IPS-NIHi7 (cell line): ENCODE measurements at regions not wholly inside any gene's neighbourhood (a gene's known extent, or its start where the extent isn't known, plus 50 kb on each side); places are given as distances from the start of the nearest gene placed in this dataset.
"Not testable (repeated sequence)": the region's sequence is repeated elsewhere in the genome, so short reads cannot be mapped to it uniquely, and the experiment has no call there.

Source experiments
- DNase-seq: peaks from one replicate; pipeline ENCODE4 v3.0.0; 2012; ENCODE audit warnings: mixed read lengths; ENCODE audit errors: extremely low spot score

GRCh38 chr20:17836303-17836861 is 132.2 kb downstream of the SNX5 start:
- DNase-seq, result no peak

- DNase-seq, result no peak
Observed at GRCh38 chr20:17835934-17836300, 132.7 kb downstream of the SNX5 start.

GRCh38 chr20:17835240-17835933 is 133.2 kb downstream of the SNX5 start:
- DNase-seq, result no peak

GRCh38 chr20:17834804-17835203 is 133.8 kb downstream of the SNX5 start:
- no peak for DNase-seq

GRCh38 chr20:17833036-17833674 is 133.4 kb downstream of the BANF2 start:
- DNase-seq, result no peak

GRCh38 chr20:17832236-17832915 is 132.6 kb downstream of the BANF2 start:
- DNase-seq, result no peak

- DNase-seq, result no peak
Observed at GRCh38 chr20:17828598-17829144, 128.9 kb downstream of the BANF2 start.

GRCh38 chr20:17827759-17828559 is 128.2 kb downstream of the BANF2 start:
- DNase-seq, result no peak

GRCh38 chr20:17827079-17827478 is 127.3 kb downstream of the BANF2 start:
- no peak for DNase-seq

GRCh38 chr20:17825960-17826843 is 126.4 kb downstream of the BANF2 start:
- DNase-seq, result no peak

GRCh38 chr20:17825252-17825959 is 125.6 kb downstream of the BANF2 start:
- no peak for DNase-seq

- DNase-seq, result no peak
Observed at GRCh38 chr20:17824676-17825251, 125.0 kb downstream of the BANF2 start.

GRCh38 chr20:17823409-17824144 is 123.8 kb downstream of the BANF2 start:
- DNase-seq, result no peak

GRCh38 chr20:17822540-17823408 is 123.0 kb downstream of the BANF2 start:
- no peak for DNase-seq

GRCh38 chr20:17822039-17822438 is 122.3 kb downstream of the BANF2 start:
- DNase-seq, result no peak

GRCh38 chr20:17821606-17822005 is 121.8 kb downstream of the BANF2 start:
- DNase-seq, result not testable (repeated sequence)

GRCh38 chr20:17819395-17820093 is 119.8 kb downstream of the BANF2 start:
- no peak for DNase-seq
